WTC11 (cell line): ENCODE measurements at regions not wholly inside any gene's neighbourhood (a gene's known extent, or its start where the extent isn't known, plus 50 kb on each side); places are given as distances from the start of the nearest gene placed in this dataset.

ENCODE experiments used
- ATAC-seq: fragments of 200-7000 bp; cut with Tn5 transposase; 2 replicates; pipeline ENCODE4 v1.10.0; 2021; ENCODE audit warnings: mild to moderate bottlenecking, moderate library complexity
- CTCF ChIA-PET: fragments of 300-600 bp; sonication (Branson Sonifier 250); formaldehyde crosslinking; loops from one replicate; lab custom pipeline; 2021; ENCODE audit warnings: antibody characterized with exemption; lab: Charles Lee
- POLR2A ChIA-PET: fragments of 350-600 bp; sonication (Branson Sonifier 250); formaldehyde crosslinking; loops from one replicate; lab custom pipeline; 2021; ENCODE audit warnings: antibody characterized with exemption; lab: Charles Lee
- DNase-seq: peaks from one replicate; pipeline ENCODE4 v3.0.0; 2021; ENCODE audit warnings: low spot score
- H3K27ac Mint-ChIP-seq: 2 replicates; pipeline ENCODE4 v1.8.0; 2021; ENCODE audit warnings: mixed read lengths
- H3K27me3 Mint-ChIP-seq: 2 replicates; pipeline ENCODE4 v1.8.0; 2021; ENCODE audit warnings: low read depth, mild to moderate bottlenecking, moderate library complexity, mixed read lengths
- H3K36me3 Mint-ChIP-seq: 2 replicates; pipeline ENCODE4 v1.8.0; 2021; ENCODE audit warnings: mixed read lengths
- H3K4me1 Mint-ChIP-seq: 2 replicates; pipeline ENCODE4 v1.8.0; 2022; ENCODE audit warnings: mixed read lengths
- H3K4me3 Mint-ChIP-seq: 2 replicates; pipeline ENCODE4 v1.8.0; 2021; ENCODE audit warnings: mild to moderate bottlenecking, moderate library complexity, mixed read lengths
- H3K9me3 Mint-ChIP-seq: 2 replicates; pipeline ENCODE4 v1.8.0; 2021; ENCODE audit warnings: mixed read lengths
- AR ChIP-seq: fragments of 250-450 bp; sonication (Bioruptor Pico); IDR thresholded peaks from 2 replicates; pipeline ENCODE4 v1.9.0; 2021; ENCODE audit warnings: mild to moderate bottlenecking
- ATF3 ChIP-seq: sonication (generic); formaldehyde crosslinking; conservative IDR thresholded peaks from 2 replicates; pipeline ENCODE4 v1.8.1; 2022; ENCODE audit warnings: mild to moderate bottlenecking, missing genetic modification reagents
- CTCF ChIP-seq: fragments of 200-600 bp; IDR thresholded peaks from 2 replicates; pipeline ENCODE4 v1.8.0; 2022; ENCODE audit warnings: antibody characterized with exemption
- ELF4 ChIP-seq: sonication (generic); formaldehyde crosslinking; IDR thresholded peaks from 2 replicates; pipeline ENCODE4 v1.8.1; 2022; ENCODE audit warnings: low read depth, mild to moderate bottlenecking, moderate library complexity, missing genetic modification reagents
- ESRRA ChIP-seq: sonication (generic); formaldehyde crosslinking; IDR thresholded peaks from 2 replicates; pipeline ENCODE4 v1.8.1; 2022; ENCODE audit warnings: mild to moderate bottlenecking, missing genetic modification reagents, borderline replicate concordance
- FOXP1 ChIP-seq: sonication (generic); formaldehyde crosslinking; IDR thresholded peaks from 2 replicates; pipeline ENCODE4 v1.8.0; 2022; ENCODE audit warnings: missing genetic modification reagents, mild to moderate bottlenecking, moderate library complexity, borderline replicate concordance
- MXD4 ChIP-seq: fragments of 250-450 bp; sonication (Bioruptor Pico); IDR thresholded peaks from 2 replicates; pipeline ENCODE4 v1.8.0; 2021; ENCODE audit warnings: mild to moderate bottlenecking, moderate library complexity, borderline replicate concordance
- MYBL2 ChIP-seq: sonication (generic); formaldehyde crosslinking; IDR thresholded peaks from 2 replicates; pipeline ENCODE4 v1.8.1; 2023; ENCODE audit warnings: mild to moderate bottlenecking, moderate library complexity, missing genetic modification reagents
- NR2C2 ChIP-seq: sonication (generic); formaldehyde crosslinking; IDR thresholded peaks from 2 replicates; pipeline ENCODE4 v1.8.0; 2022; ENCODE audit warnings: mild to moderate bottlenecking, missing genetic modification reagents
- NR3C1 ChIP-seq: sonication (generic); formaldehyde crosslinking; conservative IDR thresholded peaks from 2 replicates; pipeline ENCODE4 v1.8.1; 2023; ENCODE audit warnings: low read depth, mild to moderate bottlenecking, missing genetic modification reagents
- RELA ChIP-seq: sonication (generic); formaldehyde crosslinking; IDR thresholded peaks from 2 replicates; pipeline ENCODE4 v1.8.1; 2022; ENCODE audit warnings: missing genetic modification reagents, mild to moderate bottlenecking, borderline replicate concordance
- RORB ChIP-seq: fragments of 250-450 bp; sonication (Bioruptor Pico); IDR thresholded peaks from 2 replicates; pipeline ENCODE4 v1.9.0; 2021; ENCODE audit warnings: mild to moderate bottlenecking
- SMAD3 ChIP-seq: sonication (generic); formaldehyde crosslinking; IDR thresholded peaks from 2 replicates; pipeline ENCODE4 v1.8.0; 2022; ENCODE audit warnings: missing genetic modification reagents, mild to moderate bottlenecking, borderline replicate concordance
- STAT6 ChIP-seq: sonication (generic); formaldehyde crosslinking; conservative IDR thresholded peaks from 2 replicates; pipeline ENCODE4 v1.8.1; 2023; ENCODE audit warnings: mild to moderate bottlenecking, low read depth, missing genetic modification reagents, moderate library complexity
- ZBTB21 ChIP-seq: sonication (generic); formaldehyde crosslinking; IDR thresholded peaks from 2 replicates; pipeline ENCODE4 v1.8.1; 2023; ENCODE audit warnings: mild to moderate bottlenecking, missing genetic modification reagents, borderline replicate concordance
- ZMAT4 ChIP-seq: fragments of 250-450 bp; sonication (Bioruptor Pico); IDR thresholded peaks from 2 replicates; pipeline ENCODE4 v1.9.0; 2021; ENCODE audit warnings: mild to moderate bottlenecking
- ZNF121 ChIP-seq: sonication (generic); formaldehyde crosslinking; IDR thresholded peaks from 2 replicates; pipeline ENCODE4 v1.8.0; 2023; ENCODE audit warnings: missing genetic modification reagents
- ZNF425 ChIP-seq: fragments of 250-450 bp; sonication (Bioruptor Pico); conservative IDR thresholded peaks from 2 replicates; pipeline ENCODE4 v1.9.0; 2021; ENCODE audit warnings: mild to moderate bottlenecking

- TF ChIP-seq ZNF425 (CRISPR knock-in tag) (no peak), ZNF121 (CRISPR knock-in tag) (no peak), RELA (no peak), AR (CRISPR knock-in tag) (no peak), STAT6 (CRISPR knock-in tag) (no peak), SMAD3 (CRISPR knock-in tag) (no peak), MYBL2 (CRISPR knock-in tag) (no peak), CTCF (no peak), ATF3 (no peak), FOXP1 (CRISPR knock-in tag) (no peak), MXD4 (CRISPR knock-in tag) (no peak), ESRRA (CRISPR knock-in tag) (no peak), NR2C2 (CRISPR knock-in tag) (no peak), ZBTB21 (no peak)
- TF ChIP-seq, all 79 proteins: peak for 0
Observed at GRCh38 chr7:106420736-106421135, 136.0 kb upstream of the NAMPT start (continued).

GRCh38 chr7:106420210-106420609 is 135.4 kb upstream of the NAMPT start:
- CTCF ChIA-PET: no interaction called here
- POLR2A ChIA-PET: no interaction called here
- Mint-ChIP-seq H3K9me3 (peaks cover 16% of the 10 kb centered on the region), H3K36me3 (peaks cover 6% of the 10 kb centered on the region; the same call in 1 of the 2 replicates), H3K27me3 (no peaks in the 10 kb centered on the region; the same call in 1 of the 2 replicates), H3K27ac (no peak overlapping the region), H3K4me3 (no peak overlapping the region), H3K4me1 (peaks cover 11% of the 10 kb centered on the region)
- TF ChIP-seq ZMAT4: no peak
- no peak for TF ChIP-seq ZBTB21
- TF ChIP-seq ZNF425 (CRISPR knock-in tag): no peak
- no peak for TF ChIP-seq RORB (CRISPR knock-in tag)
- no peak for TF ChIP-seq NR3C1 (CRISPR knock-in tag)
- TF ChIP-seq ELF4 (CRISPR knock-in tag): no peak
- ATAC-seq (no peak), DNase-seq (no peak)
